ENCODE measurements at regions not wholly inside any gene's neighbourhood (a gene's known extent, or its start where the extent isn't known, plus 50 kb on each side); places are given as distances from the start of the nearest gene placed in this dataset.

GRCh38 chr14:53882684-53883083 is 73.9 kb downstream of the BMP4 start:
- TF ChIP-seq CTCF (IDR thresholded peaks at IDR 0.05; ENCODE audit: insufficient read depth, low read length, poor library complexity, severe bottlenecking) = no peak
- no peak for TF ChIP-seq EZH2phosphoT487 (conservative IDR thresholded peaks at IDR 0.05; ENCODE audit: low read length)

Measured in SU-DHL-6 (cell line).